ENCODE measurements at regions not wholly inside any gene's neighbourhood (a gene's known extent, or its start where the extent isn't known, plus 50 kb on each side); places are given as distances from the start of the nearest gene placed in this dataset.

DNA sequence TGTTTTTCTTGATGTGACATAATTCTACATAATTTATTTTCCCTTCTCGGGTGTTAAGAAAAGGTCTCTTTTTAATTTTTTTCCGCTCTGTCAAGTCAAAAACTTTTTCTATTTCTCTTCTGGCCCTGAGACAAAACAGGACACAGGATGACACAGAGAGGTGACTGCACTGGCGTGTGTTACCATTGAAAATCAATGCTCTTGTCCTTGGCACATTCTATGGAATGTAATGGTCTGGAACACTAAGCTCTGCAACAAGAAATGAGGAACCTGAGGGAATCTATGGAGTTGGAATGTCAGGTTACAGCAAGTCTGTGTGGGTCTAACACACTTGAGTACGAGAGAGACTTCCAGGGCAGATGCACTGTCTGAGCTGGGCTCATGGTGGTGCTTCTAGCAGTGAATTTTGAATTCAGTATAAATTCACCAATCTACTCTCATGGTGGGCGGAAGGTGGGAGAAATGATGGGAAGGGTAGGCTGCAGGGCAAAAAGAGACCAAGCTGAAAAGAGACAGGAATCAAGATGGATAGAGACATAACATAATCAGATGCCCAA is 508.3 kb downstream of the TUSC7 start (continued):
- no peak for TF ChIP-seq ZNF462 (CRISPR knock-in tag; IDR thresholded peaks at IDR 0.05)
- TF ChIP-seq ETS1 (IDR thresholded peaks at IDR 0.05) = no peak
- TF ChIP-seq ZNF331 (CRISPR knock-in tag; IDR thresholded peaks at IDR 0.05; ENCODE audit: low read depth) = no peak
- TF ChIP-seq NANOG (IDR thresholded peaks at IDR 0.05; ENCODE audit: borderline replicate concordance) = no peak

- Histone ChIP-seq H3K4me1 (ENCODE audit: insufficient read depth) (no peaks in the 10 kb centered on the region), H3K27me3 (ENCODE audit: insufficient read depth) (no peaks in the 10 kb centered on the region), H3K79me2 (replicated peaks; ENCODE audit: insufficient read depth) (no peaks in the 10 kb centered on the region), H3K27ac (ENCODE audit: low read depth) (no peak overlapping the region), H3F3A (replicated peaks; ENCODE audit: low read depth) (no peaks in the 10 kb centered on the region), H2AFZ (no peak overlapping the region), H4K20me1 (replicated peaks; ENCODE audit: insufficient read depth) (no peaks in the 10 kb centered on the region), H3K4me2 (no peak overlapping the region), H3K36me3 (ENCODE audit: insufficient read depth) (no peaks in the 10 kb centered on the region), H3K4me3 (no peak overlapping the region), H3K9me2 (ENCODE audit: insufficient read depth) (no peaks in the 10 kb centered on the region)
- DNase-seq (ENCODE audit: low spot score) (no peak), ATAC-seq (no peak)
- Mint-ChIP-seq H3K4me3 (no peak overlapping the region), H3K27ac (no peak overlapping the region), H3K36me3 (ENCODE audit: low read depth) (no peaks in the 10 kb centered on the region), H3K27me3 (ENCODE audit: insufficient read depth, low read depth, poor library complexity) (no peaks in the 10 kb centered on the region), H3K4me1 (peaks cover 5% of the 10 kb centered on the region; the same call in 2 of the 3 replicates), H3K9me3 (no peaks in the 10 kb centered on the region)
- TF ChIP-seq POLR2AphosphoS5 (IDR thresholded peaks at IDR 0.05; ENCODE audit: low read depth) (no peak), EZH2 (IDR thresholded peaks at IDR 0.05; ENCODE audit: low read depth, unreplicated experiment) (no peak), NANOG (IDR thresholded peaks at IDR 0.05; ENCODE audit: borderline replicate concordance) (no peak), ZNF331 (CRISPR knock-in tag; IDR thresholded peaks at IDR 0.05; ENCODE audit: low read depth) (no peak), STAT1 (IDR thresholded peaks at IDR 0.05; ENCODE audit: unreplicated experiment) (no peak), ZNF114 (CRISPR knock-in tag; IDR thresholded peaks at IDR 0.05) (no peak), CREB1 (CRISPR knock-in tag; IDR thresholded peaks at IDR 0.05; ENCODE audit: low read depth) (no peak), CTCF (conservative IDR thresholded peaks at IDR 0.05; ENCODE audit: low read depth in 2 of 2) (no peak), REST (IDR thresholded peaks at IDR 0.05; ENCODE audit: unreplicated experiment) (no peak), ETS1 (IDR thresholded peaks at IDR 0.05) (no peak)
Measured at GRCh38 chr3:117218641-117219048, 509.1 kb downstream of the TUSC7 start.

Data from GM23338 (cell line).